K562 (cell line): ENCODE measurements at regions not wholly inside any gene's neighbourhood (a gene's known extent, or its start where the extent isn't known, plus 50 kb on each side); places are given as distances from the start of the nearest gene placed in this dataset.

Experiments
- ATAC-seq: fragments of 200-7000 bp; cut with Tn5 transposase; 3 replicates; pipeline ENCODE4 v1.9.1; 2020; ENCODE audit warnings: moderate library complexity
- BruUV-seq: library from RNA; stranded (reverse); fragments of 400-500 nt; replicated peaks from 2 replicates; lab custom pipeline; 2021; lab: Mats Ljungman, UMichigan
- CTCF ChIA-PET: fragments of 300-600 bp; formaldehyde crosslinking; extraction: SDS; loops from one replicate; lab custom pipeline; 2021; ENCODE audit warnings: low intra/inter-chr PET ratio; lab: Yijun Ruan, JAX
- POLR2A ChIA-PET: fragments of 300-600, 350-650 bp; sonication (Branson Sonifier 250); formaldehyde crosslinking; extraction: SDS; loops from one replicate; lab custom pipeline; 2021; ENCODE audit warnings: antibody characterized with exemption, inconsistent platforms; lab: Yijun Ruan, JAX
- DNase-seq, 4 experiments: peaks; one replicate each; pipeline versions ENCODE4 v3.0.0 to v3.0.0-alpha.2; 2011 to 2018; ENCODE audit warnings: low spot score in 3 of 4, mixed read lengths in 3 of 4; ENCODE audit errors: extremely low read depth in 1 of 4
- FAIRE-seq: peaks from 2 replicates; lab custom pipeline; 2011; peaks lifted over from hg19 to GRCh38; lab: Jason Lieb, UNC
- H2AFZ ChIP-seq: 2 replicates; pipeline ENCODE4 v1.6.0; 2011; ENCODE audit warnings: low read depth, low read length, control low read depth, inconsistent platforms
- H3K27ac ChIP-seq: fragments of 200-600 bp; 3 replicates; pipeline ENCODE4 v1.8.0; 2011; ENCODE audit warnings: low read depth, mild to moderate bottlenecking, control low read depth, inconsistent platforms, low read length, moderate library complexity, mixed read lengths; ENCODE audit errors: extremely low read depth
- H3K27me3 ChIP-seq, 2 experiments: fragments of 300-600 bp in 1 of 2; 2 replicates in 1 of 2; 3 replicates in 1 of 2; pipeline versions ENCODE4 v1.6.0 to v1.8.0; 2011; ENCODE audit warnings: inconsistent platforms in 2 of 2, low read length in 2 of 2, mild to moderate bottlenecking in 1 of 2, mixed read lengths in 1 of 2, moderate library complexity in 1 of 2; ENCODE audit not compliant: control insufficient read depth in 2 of 2, insufficient read depth in 2 of 2
- H3K36me3 ChIP-seq: fragments of 300-600 bp; 3 replicates; pipeline ENCODE4 v1.8.0; 2011; ENCODE audit warnings: mild to moderate bottlenecking, low read length, inconsistent platforms; ENCODE audit not compliant: control insufficient read depth, insufficient read depth
- H3K4me1 ChIP-seq, 2 experiments: fragments of 200-600 bp in 1 of 2; replicated peaks in 1 of 2; 2 replicates in 1 of 2; 3 replicates in 1 of 2; pipeline versions ENCODE4 v1.5.1 to v1.8.0; 2011; ENCODE audit warnings: inconsistent platforms in 2 of 2, low read length in 2 of 2, mild to moderate bottlenecking in 1 of 2, mixed read lengths in 1 of 2, moderate library complexity in 1 of 2; ENCODE audit not compliant: control insufficient read depth in 2 of 2, insufficient read depth in 2 of 2
- H3K4me2 ChIP-seq: 2 replicates; pipeline ENCODE4 v1.6.1; 2011; ENCODE audit warnings: low read length, control low read depth, inconsistent platforms, mixed read lengths; ENCODE audit not compliant: insufficient read depth
- H3K4me3 ChIP-seq: fragments of 200-600 bp; sonication (generic), shearing (Covaris generic); 2 replicates; pipeline ENCODE4 v1.5.1; 2016; ENCODE audit warnings: control low read depth, inconsistent platforms
- H3K79me2 ChIP-seq: fragments of 200-600 bp; 3 replicates; pipeline ENCODE4 v1.8.0; 2011; ENCODE audit warnings: low read length, inconsistent platforms; ENCODE audit not compliant: control insufficient read depth, insufficient read depth
- H3K9ac ChIP-seq, 2 experiments: 2 replicates each; pipeline versions ENCODE4 v1.6.0 to v1.6.1; 2011; ENCODE audit warnings: low read depth in 2 of 2, low read length in 2 of 2, control low read depth in 1 of 2, inconsistent platforms in 1 of 2, mild to moderate bottlenecking in 1 of 2, mixed read lengths in 1 of 2; ENCODE audit not compliant: insufficient read depth in 1 of 2
- H3K9me1 ChIP-seq: one replicate; pipeline ENCODE4 v1.6.0; 2011; ENCODE audit warnings: inconsistent platforms, mild to moderate bottlenecking, low read length, moderate library complexity; ENCODE audit not compliant: control insufficient read depth, insufficient read depth
- H3K9me3 ChIP-seq: replicated peaks from 2 replicates; pipeline ENCODE4 v1.5.1; 2011; ENCODE audit warnings: low read depth, low read length, inconsistent platforms; ENCODE audit not compliant: control insufficient read depth, insufficient read depth
- H4K20me1 ChIP-seq: replicated peaks from 2 replicates; pipeline ENCODE4 v1.6.1; 2011; ENCODE audit warnings: low read length, inconsistent platforms, mixed read lengths; ENCODE audit not compliant: control insufficient read depth, insufficient read depth
- C11orf30 ChIP-seq: fragments of 450-650 bp; IDR thresholded peaks from 2 replicates; pipeline ENCODE4 v1.6.1; 2016; ENCODE audit warnings: low read depth, mild to moderate bottlenecking
- FOS ChIP-seq: IDR thresholded peaks from 3 replicates; pipeline ENCODE4 v1.6.1; 2011; ENCODE audit not compliant: insufficient read length; ENCODE audit errors: extremely low read depth
- RNF2 ChIP-seq: sonication (generic); IDR thresholded peaks from 2 replicates; pipeline ENCODE4 v1.6.1; 2016
- ZNF316 ChIP-seq: fragments of 450-650 bp; IDR thresholded peaks from 2 replicates; pipeline ENCODE4 v1.6.1; 2016
- in situ Hi-C: fragments of 300-500 bp; cut with MboI; formaldehyde crosslinking; loops from 4 replicates; pipeline ENCODE4 v1.15.0; 2018; ENCODE audit warnings: inconsistent platforms, mixed read lengths
- intact Hi-C: fragments of 100-400 bp; cut with micrococcal nuclease; formaldehyde crosslinking; loops from 2 replicates; pipeline ENCODE4 v1.14.2; 2022

- CTCF ChIA-PET: no interaction called here
- in situ Hi-C loops: no loop called here
- Histone ChIP-seq H3K4me3 (no peak overlapping the region), H3K9ac (no peak overlapping the region), H4K20me1 (no peaks in the 10 kb centered on the region), H3K9me1 (no peaks in the 10 kb centered on the region), H3K27me3 (no peaks in the 10 kb centered on the region), H3K27ac (no peak overlapping the region), H2AFZ (no peak overlapping the region)
- no peak for FAIRE-seq
- intact Hi-C loops: no loop called here
- TF ChIP-seq ZNF316 (peak; percentile 61), C11orf30 (peak; percentile 15; the same call in 1 of the 2 replicates), RNF2 (no peak)
- TF ChIP-seq, all 486 proteins: peak for 2
- Histone ChIP-seq H3K4me2 (no peak overlapping the region), H3K36me3 (no peaks in the 10 kb centered on the region), H3K79me2 (no peaks in the 10 kb centered on the region), H3K9me3 (no peaks in the 10 kb centered on the region), H3K4me1 (no peaks in the 10 kb centered on the region)
- no peak for ATAC-seq
- DNase-seq: no peak
- BruUV-seq: no TSS peak
- POLR2A ChIA-PET: no interaction called here
Measured at GRCh38 chr6:82619573-82619972, 256.0 kb downstream of the TPBG start.

- Histone ChIP-seq H3K4me1 (no peaks in the 10 kb centered on the region), H4K20me1 (no peaks in the 10 kb centered on the region), H2AFZ (no peak overlapping the region), H3K4me3 (no peak overlapping the region), H3K36me3 (no peaks in the 10 kb centered on the region), H3K9ac (no peak overlapping the region), H3K27ac (no peak overlapping the region), H3K4me2 (no peak overlapping the region), H3K79me2 (no peaks in the 10 kb centered on the region), H3K27me3 (no peaks in the 10 kb centered on the region), H3K9me1 (no peaks in the 10 kb centered on the region), H3K9me3 (no peaks in the 10 kb centered on the region)
- TF ChIP-seq FOS: no peak
- TF ChIP-seq ZNF316: peak; percentile 30; the same call in 1 of the 2 replicates
- CTCF ChIA-PET: interaction anchor here (0.5 kb wide), 1 partner anchor 1247 kb away, joined by 8 read pairs; no protein-coding TSS in a partner anchor
- FAIRE-seq (no peak), DNase-seq (no peak), ATAC-seq (no peak)
- intact Hi-C loops: no loop called here
- no TSS peak for BruUV-seq
- in situ Hi-C loops: no loop called here
- POLR2A ChIA-PET: no interaction called here
Measured at GRCh38 chr6:82622461-82622860, 258.8 kb downstream of the TPBG start.
